Suprapubic skin (tissue), 3 donors: ENCODE measurements at regions not wholly inside any gene's neighbourhood (a gene's known extent, or its start where the extent isn't known, plus 50 kb on each side); places are given as distances from the start of the nearest gene placed in this dataset.

Source experiments
- CTCF ChIP-seq, 2 donors: fragments of 200-600 bp in 1 of 2; fragments of 450-650 bp in 1 of 2; sonication (generic) in 1 of 2; IDR thresholded peaks; one replicate each; pipeline ENCODE4 v1.5.1; 2016 to 2019; ENCODE audit warnings: antibody characterized with exemption in 2 of 2, mild to moderate bottlenecking in 1 of 2, moderate library complexity in 1 of 2
- POLR2AphosphoS5 ChIP-seq, 3 donors: sonication (generic); formaldehyde crosslinking; IDR thresholded peaks; one replicate each; pipeline ENCODE4 v1.6.1; 2017; ENCODE audit warnings: antibody characterized with exemption in 3 of 3

GRCh38 chr12:89225401-89225800 is 126.9 kb downstream of the DUSP6 start:
- TF ChIP-seq CTCF (IDR thresholded peaks at IDR 0.05) = no peak
- TF ChIP-seq POLR2AphosphoS5 (IDR thresholded peaks at IDR 0.05) = no peak
